Astrocyte (in vitro differentiated cells and primary cell): ENCODE measurements at regions not wholly inside any gene's neighbourhood (a gene's known extent, or its start where the extent isn't known, plus 50 kb on each side); places are given as distances from the start of the nearest gene placed in this dataset.
"Not testable (repeated sequence)": the region's sequence is repeated elsewhere in the genome, so short reads cannot be mapped to it uniquely, and the experiment has no call there.

Experiments used
- DNase-seq: peaks from one replicate; pipeline ENCODE4 v3.0.0-alpha.2; 2010; ENCODE audit warnings: low read depth
- FAIRE-seq: peaks from 2 replicates; lab custom pipeline; 2011; peaks lifted over from hg19 to GRCh38; lab: Jason Lieb, UNC
- H2AFZ ChIP-seq: 2 replicates; pipeline ENCODE4 v1.6.0; 2012; ENCODE audit warnings: low read depth, low read length, inconsistent platforms
- H3K27ac ChIP-seq: 2 replicates; pipeline ENCODE4 v1.5.1; 2011; ENCODE audit warnings: low read depth, low read length, inconsistent platforms
- H3K27me3 ChIP-seq: 2 replicates; pipeline ENCODE4 v1.6.0; 2011; ENCODE audit warnings: low read length, inconsistent platforms; ENCODE audit not compliant: insufficient read depth
- H3K36me3 ChIP-seq: 2 replicates; pipeline ENCODE4 v1.5.1; 2011; ENCODE audit warnings: low read length, inconsistent platforms; ENCODE audit not compliant: insufficient read depth
- H3K4me1 ChIP-seq: 2 replicates; pipeline ENCODE4 v1.5.1; 2011; ENCODE audit warnings: low read length, inconsistent platforms; ENCODE audit not compliant: insufficient read depth
- H3K4me2 ChIP-seq: 2 replicates; pipeline ENCODE4 v1.6.0; 2012; ENCODE audit warnings: low read length, inconsistent platforms
- H3K4me3 ChIP-seq: 2 replicates; pipeline ENCODE4 v1.5.1; 2011; ENCODE audit warnings: low read depth, mild to moderate bottlenecking, low read length, inconsistent platforms; ENCODE audit not compliant: insufficient read depth
- H3K79me2 ChIP-seq: 2 replicates; pipeline ENCODE4 v1.6.0; 2012; ENCODE audit warnings: mild to moderate bottlenecking, low read length, inconsistent platforms; ENCODE audit not compliant: insufficient read depth
- H3K9ac ChIP-seq: 2 replicates; pipeline ENCODE4 v1.6.0; 2012; ENCODE audit warnings: mild to moderate bottlenecking, low read length, inconsistent platforms
- H3K9me3 ChIP-seq: 2 replicates; pipeline ENCODE4 v1.5.1; 2012; ENCODE audit warnings: low read depth, mild to moderate bottlenecking, low read length, inconsistent platforms; ENCODE audit not compliant: insufficient read depth
- H4K20me1 ChIP-seq: 2 replicates; pipeline ENCODE4 v1.6.0; 2012; ENCODE audit warnings: low read length, inconsistent platforms; ENCODE audit not compliant: insufficient read depth
- H3K27ac Mint-ChIP-seq: one replicate; pipeline ENCODE4 v1.8.0; 2021; ENCODE audit warnings: mild to moderate bottlenecking, mixed read lengths; ENCODE audit not compliant: unreplicated experiment
- H3K27me3 Mint-ChIP-seq: one replicate; pipeline ENCODE4 v1.8.0; 2021; ENCODE audit warnings: low read depth, mixed read lengths; ENCODE audit not compliant: unreplicated experiment
- H3K36me3 Mint-ChIP-seq: one replicate; pipeline ENCODE4 v1.8.0; 2021; ENCODE audit warnings: low read depth, mixed read lengths; ENCODE audit not compliant: unreplicated experiment
- H3K4me1 Mint-ChIP-seq: one replicate; pipeline ENCODE4 v1.8.0; 2021; ENCODE audit warnings: low read depth, mixed read lengths; ENCODE audit not compliant: unreplicated experiment
- H3K4me3 Mint-ChIP-seq: one replicate; pipeline ENCODE4 v1.8.0; 2021; ENCODE audit warnings: mild to moderate bottlenecking, moderate library complexity, mixed read lengths; ENCODE audit not compliant: unreplicated experiment
- H3K9me3 Mint-ChIP-seq: one replicate; pipeline ENCODE4 v1.8.0; 2021; ENCODE audit warnings: mild to moderate bottlenecking, mixed read lengths; ENCODE audit not compliant: unreplicated experiment
- CTCF ChIP-seq: IDR thresholded peaks from 2 replicates; pipeline ENCODE4 v1.5.1; 2011; ENCODE audit warnings: low read depth, mild to moderate bottlenecking, inconsistent platforms, low read length, moderate library complexity; ENCODE audit not compliant: insufficient read depth
- EZH2 ChIP-seq: IDR thresholded peaks from 2 replicates; pipeline ENCODE4 v1.6.1; 2012; ENCODE audit warnings: mild to moderate bottlenecking, low read length, inconsistent platforms; ENCODE audit not compliant: insufficient read depth

DNA sequence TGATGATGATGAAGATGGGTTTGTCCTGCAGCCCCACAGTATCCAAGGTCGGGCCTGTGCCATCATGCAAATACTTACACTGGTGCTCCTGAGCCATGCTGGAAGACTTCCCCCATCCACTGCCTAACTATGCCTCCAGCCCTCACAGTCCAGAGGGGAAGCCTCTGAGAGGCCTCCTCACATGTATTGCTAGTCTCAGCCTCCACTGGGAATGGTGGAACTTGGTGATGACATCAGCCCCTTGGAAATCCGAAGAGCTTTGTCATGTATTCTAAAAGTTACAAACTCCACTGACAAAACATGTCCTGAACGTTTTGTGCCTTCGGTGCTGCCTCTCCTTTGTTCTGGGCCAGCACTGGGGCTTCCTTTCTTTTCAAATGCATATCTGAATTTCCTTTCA lies 61.1 kb upstream of the DMRTB1 start:
- Histone ChIP-seq H3K27me3 (peaks cover 12% of the 10 kb centered on the region), H3K9me3 (peaks cover 6% of the 10 kb centered on the region), H4K20me1 (no peaks in the 10 kb centered on the region), H3K36me3 (no peaks in the 10 kb centered on the region), H3K27ac (no peak overlapping the region), H3K4me3 (no peak overlapping the region), H2AFZ (no peak overlapping the region), H3K4me1 (no peaks in the 10 kb centered on the region), H3K9ac (no peak overlapping the region), H3K4me2 (no peak overlapping the region), H3K79me2 (no peaks in the 10 kb centered on the region)
- no peaks in the 10 kb centered on the region for H3K36me3 Mint-ChIP-seq
- no peaks in the 10 kb centered on the region for H3K9me3 Mint-ChIP-seq
- peaks cover 31% of the 10 kb centered on the region for H3K4me1 Mint-ChIP-seq
- no peak for TF ChIP-seq EZH2
- TF ChIP-seq CTCF = no peak
- H3K27me3 Mint-ChIP-seq = no peaks in the 10 kb centered on the region
- no peak overlapping the region for H3K27ac Mint-ChIP-seq
- DNase-seq = no peak
- no peak overlapping the region for H3K4me3 Mint-ChIP-seq
- FAIRE-seq = no peak

DNA sequence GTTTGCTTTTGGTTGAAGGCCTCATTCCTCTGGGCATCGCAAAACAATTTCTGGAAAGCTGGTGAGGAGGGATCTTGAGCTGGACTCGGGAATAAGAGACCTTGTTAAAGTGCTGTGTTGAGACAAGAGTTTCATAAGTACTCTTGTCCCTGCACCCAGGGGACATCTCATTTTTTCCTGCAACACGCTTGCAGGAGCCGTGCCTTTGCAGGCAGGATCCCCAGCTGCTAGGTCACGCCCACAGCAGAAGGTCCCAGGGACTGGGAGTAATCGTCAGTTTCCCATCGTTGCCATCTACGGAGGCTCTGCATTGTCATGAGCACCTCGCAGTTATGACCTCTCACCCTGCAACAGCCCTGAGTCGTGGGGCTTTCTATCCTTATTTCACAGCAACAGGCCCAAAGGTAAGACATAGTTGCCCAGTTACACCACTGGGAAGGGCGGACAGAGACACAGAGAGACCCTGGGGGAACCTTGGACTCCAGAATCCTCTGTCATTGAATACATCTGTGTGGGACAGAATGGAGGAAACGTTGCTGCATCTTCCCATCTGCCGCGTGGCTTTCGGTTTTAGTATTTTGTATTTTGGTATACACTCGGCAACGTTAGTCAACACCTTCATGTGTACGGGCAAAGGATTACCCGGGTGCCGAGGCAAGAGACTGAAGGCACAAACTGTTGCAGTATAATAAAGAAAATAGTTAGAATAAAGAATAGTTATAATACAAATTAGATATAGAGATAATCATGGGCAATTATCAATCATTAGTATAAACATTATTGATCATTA lies 60.4 kb upstream of the DMRTB1 start:
- no peak overlapping the region for H3K9ac ChIP-seq
- no peaks in the 10 kb centered on the region for H3K79me2 ChIP-seq
- Mint-ChIP-seq H3K4me3 (no peak overlapping the region), H3K27ac (no peak overlapping the region), H3K4me1 (peaks cover 31% of the 10 kb centered on the region), H3K36me3 (no peaks in the 10 kb centered on the region), H3K27me3 (no peaks in the 10 kb centered on the region), H3K9me3 (no peaks in the 10 kb centered on the region)
- H3K4me3 ChIP-seq = no peak overlapping the region
- no peaks in the 10 kb centered on the region for H4K20me1 ChIP-seq
- H3K9me3 ChIP-seq = peaks cover 6% of the 10 kb centered on the region
- H3K4me2 ChIP-seq = no peak overlapping the region
- TF ChIP-seq CTCF (no peak), EZH2 (no peak)
- no peaks in the 10 kb centered on the region for H3K4me1 ChIP-seq
- no peak for FAIRE-seq
- no peak for DNase-seq
- H3K27me3 ChIP-seq = peaks cover 12% of the 10 kb centered on the region
- H2AFZ ChIP-seq = no peak overlapping the region
- H3K27ac ChIP-seq = no peak overlapping the region
- H3K36me3 ChIP-seq = no peaks in the 10 kb centered on the region

GRCh38 chr1:53399370-53400133 lies 59.6 kb upstream of the DMRTB1 start:
- H3K27me3 ChIP-seq = peaks cover 12% of the 10 kb centered on the region
- not testable (repeated sequence) for H3K9me3 Mint-ChIP-seq, H3K4me2 ChIP-seq, DNase-seq, H4K20me1 ChIP-seq, H3K36me3 ChIP-seq, H3K36me3 Mint-ChIP-seq, H2AFZ ChIP-seq, H3K27ac Mint-ChIP-seq, H3K27me3 Mint-ChIP-seq, H3K27ac ChIP-seq, H3K79me2 ChIP-seq, H3K4me1 ChIP-seq, FAIRE-seq, H3K4me3 Mint-ChIP-seq, H3K4me3 ChIP-seq, H3K9me3 ChIP-seq, H3K9ac ChIP-seq
- H3K4me1 Mint-ChIP-seq = peaks cover 29% of the 10 kb centered on the region
